Suppressor macrophage treated with lipopolysaccharide for 4 hours (primary cell): ENCODE measurements at regions not wholly inside any gene's neighbourhood (a gene's known extent, or its start where the extent isn't known, plus 50 kb on each side); places are given as distances from the start of the nearest gene placed in this dataset.
"Not testable (repeated sequence)": the region's sequence is repeated elsewhere in the genome, so short reads cannot be mapped to it uniquely, and the experiment has no call there.

Source experiments
- DNase-seq: peaks from one replicate; pipeline ENCODE4 v3.0.0-alpha.2; 2020

GRCh38 chr3:61381745-61382392, 130.6 kb upstream of the FHIT start:
- DNase-seq, result peak; percentile 75

GRCh38 chr3:61387817-61388216, 136.6 kb upstream of the FHIT start:
- DNase-seq, result no peak

DNA sequence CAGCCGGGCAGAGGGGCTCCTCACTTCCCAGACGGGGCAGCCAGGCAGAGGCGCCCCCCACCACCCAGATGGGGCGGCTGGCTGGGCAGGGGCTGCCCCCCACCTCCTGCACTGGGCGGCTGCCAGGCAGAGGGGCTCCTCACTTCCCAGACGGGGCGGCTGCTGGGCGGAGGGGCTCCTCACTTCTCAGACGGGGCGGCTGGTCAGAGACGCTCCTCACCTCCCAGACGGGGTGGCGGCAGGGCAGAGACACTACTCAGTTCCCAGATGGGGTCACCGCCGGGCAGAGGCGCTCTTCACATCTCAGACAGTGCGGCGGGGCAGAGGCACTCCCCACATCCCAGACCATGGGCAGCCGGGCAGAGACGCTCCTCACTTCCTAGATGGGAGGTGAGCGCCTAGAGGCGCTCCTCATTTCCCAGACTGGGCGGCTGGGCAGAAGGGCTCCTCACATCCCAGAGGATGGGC, 142.3 kb upstream of the FHIT start:
- DNase-seq, result not testable (repeated sequence)

DNA sequence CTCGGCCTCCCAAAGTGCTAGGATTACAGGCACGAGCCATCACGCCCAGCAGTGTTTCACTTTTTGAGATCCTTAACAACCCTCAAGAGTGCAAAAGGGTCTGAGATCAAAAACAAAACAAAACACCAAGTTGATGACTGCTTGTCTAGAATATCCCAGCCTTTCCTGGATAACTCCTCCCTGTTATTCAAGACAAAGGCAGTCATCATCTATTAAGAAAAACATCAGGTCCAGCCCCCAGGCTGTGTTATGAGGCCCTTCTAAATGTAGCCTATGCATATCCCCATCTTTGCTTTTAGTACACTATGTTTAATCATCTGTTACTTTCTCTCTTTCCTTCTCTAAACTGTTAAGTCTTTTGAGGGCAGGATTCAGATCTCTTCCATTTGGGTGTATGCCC, 150.1 kb upstream of the FHIT start:
- DNase-seq, result no peak

DNA sequence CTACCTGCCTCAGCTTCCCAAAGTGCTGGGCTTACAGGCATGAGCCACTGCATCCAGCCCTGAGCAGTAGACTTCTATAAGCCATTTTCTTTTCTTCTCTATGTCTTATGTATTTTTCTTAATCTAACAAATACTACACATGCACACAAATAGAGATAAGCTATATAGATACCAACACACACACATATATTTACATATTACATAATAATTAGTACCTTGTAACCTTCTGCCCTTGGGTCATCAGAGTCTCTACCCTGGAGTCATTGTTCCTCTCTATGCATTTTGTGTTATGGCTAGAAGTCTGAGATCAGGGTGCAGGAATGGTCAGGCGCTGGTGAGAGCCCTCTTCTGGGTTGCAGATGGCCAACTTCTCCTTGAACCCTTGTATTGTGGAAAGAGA, 154.0 kb upstream of the PTPRG start:
- no peak for DNase-seq

DNA sequence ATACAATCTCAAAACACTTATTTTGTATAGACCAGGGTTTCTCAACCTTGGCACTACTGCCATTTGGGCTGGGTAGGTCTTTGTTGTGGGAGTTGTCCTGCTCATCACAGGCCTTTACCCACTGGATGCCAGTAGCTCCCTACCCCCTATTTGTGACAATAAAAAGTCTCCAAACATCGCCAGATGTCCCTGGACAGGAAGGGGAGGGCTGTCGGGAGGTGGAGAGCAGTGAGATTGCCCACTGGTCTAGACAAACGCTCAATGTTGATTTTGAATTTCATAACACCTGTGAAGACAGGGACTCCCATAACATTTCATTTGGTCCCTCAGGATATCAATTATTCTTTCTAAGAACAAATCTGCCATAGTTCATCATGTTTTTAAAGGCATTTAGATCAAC, 151.7 kb upstream of the PTPRG start:
- DNase-seq, result no peak

DNA sequence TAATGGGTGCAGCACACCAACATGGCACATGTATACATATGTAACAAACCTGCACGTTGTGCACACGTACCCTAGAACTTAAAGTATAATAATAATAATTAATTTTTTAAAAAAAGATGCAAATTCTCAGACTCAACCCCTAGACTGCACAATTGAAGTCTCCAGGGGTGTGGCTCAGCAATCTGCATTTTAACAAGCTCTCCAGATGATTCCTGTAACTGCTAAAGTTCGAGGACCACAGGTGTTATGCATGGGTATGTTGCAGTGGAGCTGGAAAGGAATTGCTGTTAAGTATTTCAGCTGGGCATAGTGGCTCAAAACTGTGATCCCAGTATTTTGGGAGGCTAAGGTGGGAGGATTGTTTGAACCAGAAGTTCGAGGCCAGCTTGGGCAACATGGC, 151.0 kb upstream of the PTPRG start:
- not testable (repeated sequence) for DNase-seq

GRCh38 chr3:61411009-61411662, 150.2 kb upstream of the PTPRG start:
- no peak for DNase-seq

DNA sequence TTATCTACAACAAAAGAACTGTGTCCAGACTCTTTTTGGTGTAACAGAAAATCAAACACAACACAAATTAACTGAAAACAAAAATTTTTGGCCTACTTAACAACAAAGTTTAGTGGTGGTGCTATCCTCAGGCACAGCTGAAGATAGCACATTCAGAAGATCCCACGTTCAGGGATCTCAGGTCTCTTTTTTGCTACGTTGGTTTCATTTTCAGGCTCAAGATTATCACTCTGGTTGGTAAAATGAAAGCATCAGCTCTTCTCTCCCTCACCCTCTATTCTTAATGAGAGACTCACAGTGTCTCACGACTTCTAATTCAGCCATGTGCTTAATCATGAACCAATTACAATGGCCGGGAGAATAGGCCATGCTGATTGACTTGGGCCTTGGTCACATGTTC, 146.9 kb upstream of the PTPRG start:
- DNase-seq, result no peak

DNA sequence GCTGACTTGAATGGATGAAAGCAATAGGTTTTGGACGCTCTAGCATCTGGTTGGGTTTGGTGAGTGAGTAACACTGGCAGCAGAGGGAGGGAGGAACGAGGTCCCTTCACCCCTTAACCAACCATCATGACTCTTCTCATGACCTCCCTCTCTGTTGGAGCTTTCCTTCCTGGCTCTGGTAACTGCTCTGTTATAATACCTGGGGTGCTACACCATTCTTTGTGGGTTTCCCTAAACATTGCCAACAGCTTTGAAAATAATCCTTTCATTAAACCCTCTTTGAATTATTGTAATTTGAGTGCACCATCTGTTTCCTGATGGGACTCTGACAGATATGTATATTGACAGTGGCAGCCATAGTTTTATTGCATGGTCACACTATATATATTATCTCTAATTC, 146.2 kb upstream of the PTPRG start:
- no peak for DNase-seq

DNA sequence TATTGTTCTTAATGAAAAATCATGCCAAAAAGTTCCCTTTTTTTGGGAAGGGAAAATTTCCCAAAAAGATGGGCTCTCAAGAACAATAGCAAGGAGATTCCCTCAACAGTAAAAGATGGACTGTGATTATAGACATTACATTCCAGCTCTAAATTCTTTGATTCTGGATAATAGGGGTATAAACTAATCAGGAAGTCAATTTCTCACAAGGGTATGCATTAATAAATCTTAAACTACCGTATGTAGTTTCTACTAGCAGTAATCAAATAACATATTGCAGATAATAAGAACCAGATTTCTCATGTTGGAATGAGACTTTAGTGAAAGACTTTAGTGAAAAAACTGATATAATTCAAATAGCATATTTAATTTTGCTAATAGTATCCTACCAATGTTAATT, 144.8 kb upstream of the PTPRG start:
- DNase-seq, result no peak

GRCh38 chr3:61417352-61417751, 144.0 kb upstream of the PTPRG start:
- DNase-seq, result no peak

DNA sequence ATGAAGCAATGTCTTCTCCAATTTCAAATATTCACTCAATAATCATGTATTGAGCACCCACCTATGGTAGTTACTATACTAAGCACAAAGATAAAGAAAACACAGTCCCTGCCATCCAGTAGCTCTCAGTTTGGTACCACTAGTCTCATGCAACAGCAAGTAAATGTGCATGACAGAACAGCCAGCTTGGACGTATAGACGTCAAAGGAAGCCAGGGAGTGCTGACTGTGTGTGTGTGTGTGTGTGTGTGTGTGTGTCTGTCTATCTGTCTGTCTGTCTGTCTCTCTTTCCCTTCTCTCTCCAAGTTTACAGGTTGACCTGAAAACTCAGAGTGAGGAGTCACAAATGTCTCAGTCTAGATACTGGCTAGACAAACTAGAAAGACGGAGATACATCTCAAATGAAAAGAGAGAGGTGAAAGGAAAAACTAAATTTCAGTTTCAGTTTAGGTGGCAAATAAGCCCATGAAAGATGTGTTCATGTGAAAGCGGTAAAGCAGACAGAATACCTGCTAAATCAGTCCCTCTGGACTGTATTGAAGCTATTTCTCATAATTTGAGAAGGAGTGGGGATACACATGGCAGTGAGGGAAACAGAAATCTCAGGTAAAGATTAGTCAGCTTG, 141.1 kb upstream of the PTPRG start:
- DNase-seq, result no peak

DNA sequence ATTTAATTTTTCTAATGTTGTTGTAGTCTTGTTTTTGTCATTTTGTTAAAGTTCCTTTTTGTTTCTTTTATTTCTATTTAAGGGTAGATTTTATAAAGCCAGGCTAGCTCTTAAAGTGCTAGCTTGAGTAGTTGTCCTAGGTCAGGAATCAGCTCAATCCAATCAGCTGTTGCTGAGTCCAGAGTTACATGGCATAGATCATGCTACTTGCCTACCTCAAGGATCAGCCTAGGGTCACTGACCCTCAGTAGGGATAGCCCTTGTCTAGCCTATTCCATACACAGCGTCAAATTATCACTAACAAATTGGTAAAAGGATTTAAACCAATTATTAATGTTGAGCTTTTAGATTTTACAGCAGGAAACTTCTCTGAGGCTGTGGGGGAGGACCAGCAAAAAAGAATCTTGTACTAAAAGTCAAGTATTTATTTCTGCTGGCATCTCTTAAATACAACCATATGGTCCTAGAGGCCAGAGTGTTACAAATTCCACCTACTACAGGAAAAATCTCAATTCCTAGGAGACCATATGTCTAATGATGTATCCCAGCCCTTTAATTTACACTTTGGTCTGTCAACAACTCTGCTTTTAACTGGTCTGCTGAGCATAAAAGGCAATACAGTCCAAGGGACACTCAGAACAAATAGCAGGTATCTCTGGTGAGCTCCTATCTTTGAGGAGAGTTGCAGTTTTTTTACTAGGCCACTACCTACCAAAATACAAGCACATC, 138.3 kb upstream of the PTPRG start:
- DNase-seq, result no peak

GRCh38 chr3:61425356-61425755, 136.0 kb upstream of the PTPRG start:
- DNase-seq, result no peak

GRCh38 chr3:61429106-61429505, 132.3 kb upstream of the PTPRG start:
- DNase-seq, result no peak

DNA sequence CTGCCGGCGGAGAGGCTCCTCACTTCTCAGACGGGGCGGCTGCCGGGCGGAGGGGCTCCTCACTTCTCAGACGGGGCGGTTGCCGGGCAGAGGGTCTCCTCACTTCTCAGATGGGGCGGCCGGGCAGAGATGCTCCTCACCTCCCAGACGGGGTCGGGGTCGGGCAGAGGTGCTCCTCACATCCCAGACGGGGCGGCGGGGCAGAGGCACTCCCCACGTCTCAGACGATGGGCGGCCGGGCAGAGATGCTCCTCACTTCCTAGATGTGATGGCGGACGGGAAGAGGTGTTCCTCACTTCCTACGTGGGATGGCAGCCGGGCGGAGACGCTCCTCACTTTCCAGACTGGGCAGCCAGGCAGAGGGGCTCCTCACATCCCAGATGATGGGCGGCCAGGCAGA, 126.5 kb upstream of the PTPRG start:
- DNase-seq, result not testable (repeated sequence)

DNA sequence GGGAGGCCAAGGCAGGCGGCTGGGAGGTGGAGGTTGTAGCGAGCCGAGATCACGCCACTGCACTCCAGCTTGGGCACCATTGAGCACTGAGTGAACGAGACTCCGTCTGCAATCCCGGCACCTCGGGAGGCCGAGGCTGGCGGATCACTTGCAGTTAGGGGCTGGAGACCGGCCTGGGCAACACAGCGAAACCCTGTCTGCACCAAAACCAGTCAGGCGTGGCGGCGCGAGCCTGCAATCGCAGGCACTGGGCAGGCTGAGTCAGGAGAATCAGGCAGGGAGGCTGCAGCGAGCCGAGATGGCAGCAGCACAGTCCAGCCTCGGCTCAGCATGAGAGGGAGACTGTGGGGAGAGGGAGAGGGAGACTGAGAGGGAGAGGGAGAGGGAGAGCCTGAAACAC, 126.0 kb upstream of the PTPRG start:
- not testable (repeated sequence) for DNase-seq

- no peak for DNase-seq
Observed at GRCh38 chr3:61438253-61439121, 122.9 kb upstream of the PTPRG start.

DNA sequence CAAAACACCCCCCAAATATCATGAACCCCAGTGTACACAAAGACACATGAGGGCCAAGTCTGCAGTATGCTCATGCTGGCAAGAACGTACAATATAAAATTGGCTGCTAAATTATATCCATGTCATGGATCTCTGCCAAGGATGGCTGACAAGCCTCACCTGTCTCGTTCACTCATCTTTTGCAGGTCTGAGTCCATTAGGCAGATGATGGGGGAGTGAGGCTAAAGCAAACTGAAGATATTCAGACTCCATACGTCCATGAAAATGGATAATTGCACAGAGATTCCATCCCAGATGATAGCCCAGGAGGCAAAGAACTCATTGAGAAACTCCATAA, 122.3 kb upstream of the PTPRG start:
- no peak for DNase-seq

- DNase-seq, result no peak
Observed at GRCh38 chr3:61442696-61443095, 118.7 kb upstream of the PTPRG start.

- DNase-seq, result no peak
Observed at GRCh38 chr3:61443886-61444285, 117.5 kb upstream of the PTPRG start.

DNA sequence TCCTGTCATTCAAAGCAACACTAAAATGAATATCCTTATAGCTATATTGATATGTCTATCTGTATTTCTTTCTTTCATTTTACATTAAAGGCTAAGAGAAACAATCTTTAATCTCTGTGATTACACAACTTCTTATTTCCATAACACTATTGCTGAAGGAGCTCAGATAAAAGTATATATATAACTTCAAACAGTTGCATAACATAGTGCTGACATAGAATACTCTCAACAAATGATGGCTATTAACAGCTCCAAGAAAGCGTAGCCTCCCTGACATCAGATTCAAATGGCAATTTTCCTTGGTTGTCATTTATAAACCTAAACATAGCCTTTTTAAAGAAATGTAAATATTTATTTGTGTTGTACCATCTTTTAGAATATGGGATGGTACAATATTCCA, 116.6 kb upstream of the PTPRG start:
- no peak for DNase-seq
